HCT116 (cell line): ENCODE measurements at regions not wholly inside any gene's neighbourhood (a gene's known extent, or its start where the extent isn't known, plus 50 kb on each side); places are given as distances from the start of the nearest gene placed in this dataset.

Experiments
- CTCF ChIP-seq, 3 experiments: fragments of 200-600 bp in 1 of 3; sonication (generic) in 1 of 3; IDR thresholded peaks in 2 of 3; conservative IDR thresholded peaks in 1 of 3; 2 replicates each; pipeline ENCODE4 v1.5.1; 2012 to 2017; ENCODE audit warnings: low read depth in 2 of 3, low read length in 2 of 3, antibody characterized with exemption in 1 of 3, borderline replicate concordance in 1 of 3, control low read depth in 1 of 3, mild to moderate bottlenecking in 1 of 3, mixed read lengths in 1 of 3, mixed run types in 1 of 3, moderate library complexity in 1 of 3; ENCODE audit not compliant: insufficient read depth in 1 of 3
- EZH2 ChIP-seq: fragments of 200-600 bp; sonication (generic); IDR thresholded peaks from 2 replicates; pipeline ENCODE4 v1.6.1; 2017; ENCODE audit warnings: antibody characterized with exemption, mixed run types
- FOSL1 ChIP-seq: IDR thresholded peaks from 2 replicates; pipeline ENCODE4 v1.6.1; 2012; ENCODE audit warnings: low read depth
- POLR2A ChIP-seq: IDR thresholded peaks from 2 replicates; pipeline ENCODE4 v1.7.0; 2011; ENCODE audit warnings: borderline replicate concordance; ENCODE audit not compliant: insufficient read depth, insufficient read length; ENCODE audit errors: extremely low read depth
- POLR2AphosphoS5 ChIP-seq: IDR thresholded peaks from 2 replicates; pipeline ENCODE4 v1.6.1; 2011; ENCODE audit warnings: mild to moderate bottlenecking, low read depth, low read length, moderate library complexity
- TCF7L2 ChIP-seq: IDR thresholded peaks from 2 replicates; pipeline ENCODE4 v1.7.0; 2011; ENCODE audit warnings: borderline replicate concordance, inconsistent platforms; ENCODE audit not compliant: insufficient read depth, insufficient read length; ENCODE audit errors: extremely low read depth
- ZNF274 ChIP-seq: fragments of 200-500 bp; sonication (Bioruptor generic); IDR thresholded peaks from 2 replicates; pipeline ENCODE4 v1.6.1; 2014; ENCODE audit warnings: mild to moderate bottlenecking, low read depth, low read length, inconsistent platforms

- no peak for TF ChIP-seq CTCF (IDR thresholded peaks at IDR 0.05 in 2 of 3, conservative IDR thresholded peaks at IDR 0.05 in 1 of 3; ENCODE audit: borderline replicate concordance in 1 of 3, insufficient read depth in 1 of 3, low read depth in 2 of 3, low read length in 2 of 3)
- no peak for TF ChIP-seq FOSL1
- no peak for TF ChIP-seq POLR2A
- TF ChIP-seq ZNF274 = no peak
- no peak for TF ChIP-seq TCF7L2
- TF ChIP-seq POLR2AphosphoS5 = no peak
- no peak for TF ChIP-seq EZH2
Measured at GRCh38 chr9:85417674-85418073, 324.1 kb downstream of the AGTPBP1 start.
